ENCODE measurements at regions not wholly inside any gene's neighbourhood (a gene's known extent, or its start where the extent isn't known, plus 50 kb on each side); places are given as distances from the start of the nearest gene placed in this dataset.

- Histone ChIP-seq H3K27ac (ENCODE audit: low read length) (no peak overlapping the region), H3K4me1 (ENCODE audit: insufficient read depth, low read length) (peaks cover 11% of the 10 kb centered on the region; the same call in 1 of the 2 replicates), H3K9me3 (ENCODE audit: insufficient read depth, low read depth, low read length) (no peaks in the 10 kb centered on the region), H3K9ac (ENCODE audit: low read depth, low read length) (no peak overlapping the region; the same call in 1 of the 2 replicates), H3K36me3 (ENCODE audit: insufficient read depth, low read depth, low read length) (no peaks in the 10 kb centered on the region), H3K4me3 (ENCODE audit: low read length) (peak overlapping the region; percentile 74), H3K27me3 (ENCODE audit: insufficient read depth, low read length) (peaks cover 48% of the 10 kb centered on the region)
These were observed 330.0 kb downstream of the HNRNPD start for GRCh38 chr4:82043809-82044137.

- Histone ChIP-seq H3K27ac (ENCODE audit: low read length) (no peak overlapping the region), H3K4me1 (ENCODE audit: insufficient read depth, low read length) (peaks cover 11% of the 10 kb centered on the region; the same call in 1 of the 2 replicates), H3K9ac (ENCODE audit: low read depth, low read length) (no peak overlapping the region; the same call in 1 of the 2 replicates), H3K4me3 (ENCODE audit: low read length) (peak overlapping the region; percentile 74), H3K27me3 (ENCODE audit: insufficient read depth, low read length) (peaks cover 48% of the 10 kb centered on the region), H3K36me3 (ENCODE audit: insufficient read depth, low read depth, low read length) (no peaks in the 10 kb centered on the region), H3K9me3 (ENCODE audit: insufficient read depth, low read depth, low read length) (no peaks in the 10 kb centered on the region)
These were observed 330.5 kb downstream of the HNRNPD start for GRCh38 chr4:82043081-82043808.

GRCh38 chr4:82042042-82042441 is 331.7 kb downstream of the HNRNPD start:
- H3K36me3 ChIP-seq (ENCODE audit: insufficient read depth, low read depth, low read length): no peaks in the 10 kb centered on the region
- no peak overlapping the region for H3K27ac ChIP-seq (ENCODE audit: low read length)
- peaks cover 11% of the 10 kb centered on the region; the same call in 1 of the 2 replicates for H3K4me1 ChIP-seq (ENCODE audit: insufficient read depth, low read length)
- H3K4me3 ChIP-seq (ENCODE audit: low read length): no peak overlapping the region
- H3K27me3 ChIP-seq (ENCODE audit: insufficient read depth, low read length): peaks cover 48% of the 10 kb centered on the region
- H3K9ac ChIP-seq (ENCODE audit: low read depth, low read length): no peak overlapping the region
- H3K9me3 ChIP-seq (ENCODE audit: insufficient read depth, low read depth, low read length): no peaks in the 10 kb centered on the region

- Histone ChIP-seq H3K9me3 (ENCODE audit: insufficient read depth, low read depth, low read length) (no peaks in the 10 kb centered on the region), H3K27ac (ENCODE audit: low read length) (no peak overlapping the region), H3K4me3 (ENCODE audit: low read length) (no peak overlapping the region), H3K4me1 (ENCODE audit: insufficient read depth, low read length) (peaks cover 14% of the 10 kb centered on the region; the same call in 1 of the 2 replicates), H3K36me3 (ENCODE audit: insufficient read depth, low read depth, low read length) (no peaks in the 10 kb centered on the region), H3K9ac (ENCODE audit: low read depth, low read length) (no peak overlapping the region), H3K27me3 (ENCODE audit: insufficient read depth, low read length) (peaks cover 30% of the 10 kb centered on the region)
These were observed 334.9 kb downstream of the HNRNPD start for GRCh38 chr4:82038936-82039335.

- Histone ChIP-seq H3K4me3 (ENCODE audit: low read length) (no peak overlapping the region), H3K9ac (ENCODE audit: low read depth, low read length) (no peak overlapping the region)
These were observed 337.6 kb downstream of the HNRNPD start for GRCh38 chr4:82036181-82036580.

GRCh38 chr4:82034878-82035277 is 338.9 kb downstream of the HNRNPD start:
- no peaks in the 10 kb centered on the region for H3K27me3 ChIP-seq (ENCODE audit: insufficient read depth, low read length)
- H3K36me3 ChIP-seq (ENCODE audit: insufficient read depth, low read depth, low read length): no peaks in the 10 kb centered on the region
- peaks cover 6% of the 10 kb centered on the region; the same call in 1 of the 2 replicates for H3K4me1 ChIP-seq (ENCODE audit: insufficient read depth, low read length)
- H3K27ac ChIP-seq (ENCODE audit: low read length): no peak overlapping the region
- no peaks in the 10 kb centered on the region for H3K9me3 ChIP-seq (ENCODE audit: insufficient read depth, low read depth, low read length)
- H3K4me3 ChIP-seq (ENCODE audit: low read length): no peak overlapping the region
- no peak overlapping the region for H3K9ac ChIP-seq (ENCODE audit: low read depth, low read length)

More at GRCh38 chr4:82036181-82036580, 337.6 kb downstream of the HNRNPD start:
- H3K27me3 ChIP-seq (ENCODE audit: insufficient read depth, low read length): peaks cover 3% of the 10 kb centered on the region; the same call in 1 of the 2 replicates
- H3K4me1 ChIP-seq (ENCODE audit: insufficient read depth, low read length): peaks cover 3% of the 10 kb centered on the region; the same call in 1 of the 2 replicates
- H3K27ac ChIP-seq (ENCODE audit: low read length): no peak overlapping the region
- no peaks in the 10 kb centered on the region for H3K9me3 ChIP-seq (ENCODE audit: insufficient read depth, low read depth, low read length)
- no peaks in the 10 kb centered on the region for H3K36me3 ChIP-seq (ENCODE audit: insufficient read depth, low read depth, low read length)

GRCh38 chr4:82033862-82034261 is 339.9 kb downstream of the HNRNPD start:
- Histone ChIP-seq H3K9ac (ENCODE audit: low read depth, low read length) (no peak overlapping the region), H3K27ac (ENCODE audit: low read length) (no peak overlapping the region), H3K4me1 (ENCODE audit: insufficient read depth, low read length) (peaks cover 6% of the 10 kb centered on the region; the same call in 1 of the 2 replicates), H3K27me3 (ENCODE audit: insufficient read depth, low read length) (no peaks in the 10 kb centered on the region), H3K4me3 (ENCODE audit: low read length) (no peak overlapping the region), H3K36me3 (ENCODE audit: insufficient read depth, low read depth, low read length) (no peaks in the 10 kb centered on the region), H3K9me3 (ENCODE audit: insufficient read depth, low read depth, low read length) (no peaks in the 10 kb centered on the region)

GRCh38 chr4:82031376-82031927 is 342.3 kb downstream of the HNRNPD start:
- Histone ChIP-seq H3K9me3 (ENCODE audit: insufficient read depth, low read depth, low read length) (no peaks in the 10 kb centered on the region), H3K9ac (ENCODE audit: low read depth, low read length) (no peak overlapping the region), H3K27me3 (ENCODE audit: insufficient read depth, low read length) (no peaks in the 10 kb centered on the region), H3K36me3 (ENCODE audit: insufficient read depth, low read depth, low read length) (no peaks in the 10 kb centered on the region), H3K4me1 (ENCODE audit: insufficient read depth, low read length) (0 out of 2 replicates have a peak, but pooled peaks cover 3% of the 10 kb centered on the region), H3K4me3 (ENCODE audit: low read length) (no peak overlapping the region), H3K27ac (ENCODE audit: low read length) (no peak overlapping the region)

- no peak overlapping the region for H3K9ac ChIP-seq (ENCODE audit: low read depth, low read length)
These were observed 356.1 kb downstream of the HNRNPD start for GRCh38 chr4:82017680-82018079.

GRCh38 chr4:82005158-82005557 is 368.6 kb downstream of the HNRNPD start:
- no peaks in the 10 kb centered on the region for H3K36me3 ChIP-seq (ENCODE audit: insufficient read depth, low read depth, low read length)
- H3K9ac ChIP-seq (ENCODE audit: low read depth, low read length): no peak overlapping the region
- no peak overlapping the region for H3K27ac ChIP-seq (ENCODE audit: low read length)
- peaks cover 14% of the 10 kb centered on the region; the same call in 1 of the 2 replicates for H3K9me3 ChIP-seq (ENCODE audit: insufficient read depth, low read depth, low read length)
- H3K4me3 ChIP-seq (ENCODE audit: low read length): no peak overlapping the region
- no peaks in the 10 kb centered on the region for H3K27me3 ChIP-seq (ENCODE audit: insufficient read depth, low read length)
- H3K4me1 ChIP-seq (ENCODE audit: insufficient read depth, low read length): no peaks in the 10 kb centered on the region

More at GRCh38 chr4:82017680-82018079, 356.1 kb downstream of the HNRNPD start:
- Histone ChIP-seq H3K36me3 (ENCODE audit: insufficient read depth, low read depth, low read length) (no peaks in the 10 kb centered on the region), H3K9me3 (ENCODE audit: insufficient read depth, low read depth, low read length) (no peaks in the 10 kb centered on the region; the same call in none of the 2 replicates), H3K27ac (ENCODE audit: low read length) (no peak overlapping the region), H3K4me1 (ENCODE audit: insufficient read depth, low read length) (no peaks in the 10 kb centered on the region), H3K27me3 (ENCODE audit: insufficient read depth, low read length) (no peaks in the 10 kb centered on the region), H3K4me3 (ENCODE audit: low read length) (no peak overlapping the region)

GRCh38 chr4:81997313-81997712 is 376.5 kb downstream of the HNRNPD start:
- H3K27ac ChIP-seq (ENCODE audit: low read length): no peak overlapping the region
- no peak overlapping the region for H3K9ac ChIP-seq (ENCODE audit: low read depth, low read length)
- no peaks in the 10 kb centered on the region for H3K4me1 ChIP-seq (ENCODE audit: insufficient read depth, low read length)
- H3K4me3 ChIP-seq (ENCODE audit: low read length): no peak overlapping the region
- no peaks in the 10 kb centered on the region for H3K36me3 ChIP-seq (ENCODE audit: insufficient read depth, low read depth, low read length)
- H3K9me3 ChIP-seq (ENCODE audit: insufficient read depth, low read depth, low read length): peaks cover 8% of the 10 kb centered on the region; the same call in 1 of the 2 replicates
- no peaks in the 10 kb centered on the region for H3K27me3 ChIP-seq (ENCODE audit: insufficient read depth, low read length)

GRCh38 chr4:81990898-81991297 is 382.9 kb downstream of the HNRNPD start:
- no peaks in the 10 kb centered on the region for H3K9me3 ChIP-seq (ENCODE audit: insufficient read depth, low read depth, low read length)
- H3K4me1 ChIP-seq (ENCODE audit: insufficient read depth, low read length): peaks cover 22% of the 10 kb centered on the region
- no peaks in the 10 kb centered on the region for H3K27me3 ChIP-seq (ENCODE audit: insufficient read depth, low read length)
- H3K36me3 ChIP-seq (ENCODE audit: insufficient read depth, low read depth, low read length): no peaks in the 10 kb centered on the region
- H3K27ac ChIP-seq (ENCODE audit: low read length): no peak overlapping the region
- no peak overlapping the region for H3K9ac ChIP-seq (ENCODE audit: low read depth, low read length)
- H3K4me3 ChIP-seq (ENCODE audit: low read length): no peak overlapping the region

All from iPS-20b (cell line).